ENCODE measurements at regions not wholly inside any gene's neighbourhood (a gene's known extent, or its start where the extent isn't known, plus 50 kb on each side); places are given as distances from the start of the nearest gene placed in this dataset.
"Not testable (repeated sequence)": the region's sequence is repeated elsewhere in the genome, so short reads cannot be mapped to it uniquely, and the experiment has no call there.

GRCh38 chr3:104244680-104245220 lies 1122.0 kb upstream of the ALCAM start:
- Mint-ChIP-seq H3K27me3 (no peaks in the 10 kb centered on the region), H3K4me1 (no peaks in the 10 kb centered on the region), H3K27ac (no peak overlapping the region), H3K9me3 (peaks cover 4% of the 10 kb centered on the region), H3K36me3 (ENCODE audit: low read depth) (no peaks in the 10 kb centered on the region), H3K4me3 (no peak overlapping the region)
- ChIA-PET CTCF (no interaction called here), POLR2A (no interaction called here)
- no peak for DNase-seq

GRCh38 chr3:104245261-104245660 lies 1121.4 kb upstream of the ALCAM start:
- Mint-ChIP-seq H3K4me3 (no peak overlapping the region), H3K9me3 (peaks cover 4% of the 10 kb centered on the region), H3K27ac (no peak overlapping the region), H3K36me3 (ENCODE audit: low read depth) (no peaks in the 10 kb centered on the region), H3K4me1 (no peaks in the 10 kb centered on the region), H3K27me3 (no peaks in the 10 kb centered on the region)
- ChIA-PET CTCF (no interaction called here), POLR2A (no interaction called here)
- DNase-seq, result no peak

GRCh38 chr3:104245981-104246380 lies 1120.7 kb upstream of the ALCAM start:
- H3K4me3 Mint-ChIP-seq, result no peak overlapping the region
- no peaks in the 10 kb centered on the region for H3K4me1 Mint-ChIP-seq
- ChIA-PET CTCF (interaction anchor here (0.6 kb wide), 1 partner anchor 9 kb away, joined by 5 read pairs; no protein-coding TSS in a partner anchor), POLR2A (no interaction called here)
- no peak for DNase-seq
- H3K36me3 Mint-ChIP-seq (ENCODE audit: low read depth), result no peaks in the 10 kb centered on the region
- H3K27ac Mint-ChIP-seq, result no peak overlapping the region
- peaks cover 2% of the 10 kb centered on the region for H3K9me3 Mint-ChIP-seq
- H3K27me3 Mint-ChIP-seq, result no peaks in the 10 kb centered on the region

- H3K4me1 Mint-ChIP-seq, result no peaks in the 10 kb centered on the region
- no peak overlapping the region for H3K4me3 Mint-ChIP-seq
- no peak overlapping the region for H3K27ac Mint-ChIP-seq
- no peaks in the 10 kb centered on the region for H3K36me3 Mint-ChIP-seq (ENCODE audit: low read depth)
- POLR2A ChIA-PET, result no interaction called here
- no peaks in the 10 kb centered on the region for H3K9me3 Mint-ChIP-seq
- DNase-seq, result no peak
- CTCF ChIA-PET, result no interaction called here
- H3K27me3 Mint-ChIP-seq, result no peaks in the 10 kb centered on the region
Observed at GRCh38 chr3:104257486-104257885, 1109.2 kb upstream of the ALCAM start.

- DNase-seq, result no peak
- no peaks in the 10 kb centered on the region for H3K9me3 Mint-ChIP-seq
- H3K4me3 Mint-ChIP-seq, result no peak overlapping the region
- ChIA-PET CTCF (no interaction called here), POLR2A (no interaction called here)
- H3K4me1 Mint-ChIP-seq, result no peaks in the 10 kb centered on the region
- no peak overlapping the region for H3K27ac Mint-ChIP-seq
- H3K27me3 Mint-ChIP-seq, result no peaks in the 10 kb centered on the region
- no peaks in the 10 kb centered on the region for H3K36me3 Mint-ChIP-seq (ENCODE audit: low read depth)
Observed at GRCh38 chr3:104263477-104263876, 1103.2 kb upstream of the ALCAM start.

GRCh38 chr3:104266219-104266618 lies 1100.5 kb upstream of the ALCAM start:
- H3K27ac Mint-ChIP-seq; H3K36me3 Mint-ChIP-seq (ENCODE audit: low read depth); H3K4me1 Mint-ChIP-seq; H3K9me3 Mint-ChIP-seq; H3K4me3 Mint-ChIP-seq; DNase-seq; POLR2A ChIA-PET; H3K27me3 Mint-ChIP-seq; CTCF ChIA-PET: not testable (repeated sequence)

- Mint-ChIP-seq H3K27ac (no peak overlapping the region), H3K27me3 (no peaks in the 10 kb centered on the region), H3K4me1 (no peaks in the 10 kb centered on the region), H3K9me3 (no peaks in the 10 kb centered on the region), H3K36me3 (ENCODE audit: low read depth) (no peaks in the 10 kb centered on the region), H3K4me3 (no peak overlapping the region)
- no peak for DNase-seq
- ChIA-PET CTCF (no interaction called here), POLR2A (no interaction called here)
Observed at GRCh38 chr3:104269771-104270170, 1096.9 kb upstream of the ALCAM start.

- Mint-ChIP-seq H3K36me3 (ENCODE audit: low read depth) (no peaks in the 10 kb centered on the region), H3K27me3 (no peaks in the 10 kb centered on the region), H3K27ac (no peak overlapping the region), H3K9me3 (peaks cover 8% of the 10 kb centered on the region), H3K4me3 (no peak overlapping the region), H3K4me1 (no peaks in the 10 kb centered on the region)
- POLR2A ChIA-PET, result no interaction called here
- no peak for DNase-seq
- CTCF ChIA-PET, result no interaction called here
Observed at GRCh38 chr3:104273046-104273649, 1093.6 kb upstream of the ALCAM start.

GRCh38 chr3:104275199-104275598 lies 1091.5 kb upstream of the ALCAM start:
- Mint-ChIP-seq H3K27me3 (no peaks in the 10 kb centered on the region), H3K27ac (no peak overlapping the region), H3K9me3 (peaks cover 19% of the 10 kb centered on the region), H3K4me3 (no peak overlapping the region), H3K36me3 (ENCODE audit: low read depth) (no peaks in the 10 kb centered on the region), H3K4me1 (peaks cover 6% of the 10 kb centered on the region)
- ChIA-PET POLR2A (no interaction called here), CTCF (no interaction called here)
- DNase-seq, result no peak

- ChIA-PET CTCF (no interaction called here), POLR2A (no interaction called here)
- no peaks in the 10 kb centered on the region for H3K36me3 Mint-ChIP-seq (ENCODE audit: low read depth)
- H3K27ac Mint-ChIP-seq, result peak overlapping the region; percentile 41
- no peaks in the 10 kb centered on the region for H3K27me3 Mint-ChIP-seq
- no peak for DNase-seq
- peaks cover 6% of the 10 kb centered on the region for H3K4me1 Mint-ChIP-seq
- H3K4me3 Mint-ChIP-seq, result no peak overlapping the region
- H3K9me3 Mint-ChIP-seq, result peaks cover 34% of the 10 kb centered on the region
Observed at GRCh38 chr3:104279617-104280016, 1087.1 kb upstream of the ALCAM start.

- Mint-ChIP-seq H3K4me1 (peaks cover 6% of the 10 kb centered on the region), H3K36me3 (ENCODE audit: low read depth) (no peaks in the 10 kb centered on the region), H3K27ac (no peak overlapping the region), H3K4me3 (no peak overlapping the region), H3K9me3 (peaks cover 29% of the 10 kb centered on the region), H3K27me3 (no peaks in the 10 kb centered on the region)
- ChIA-PET POLR2A (no interaction called here), CTCF (no interaction called here)
- no peak for DNase-seq
Observed at GRCh38 chr3:104281713-104282112, 1085.0 kb upstream of the ALCAM start.

GRCh38 chr3:104286645-104287044 lies 1080.1 kb upstream of the ALCAM start:
- CTCF ChIA-PET, result no interaction called here
- H3K9me3 Mint-ChIP-seq, result peaks cover 7% of the 10 kb centered on the region

GRCh38 chr3:104291437-104291851 lies 1075.3 kb upstream of the ALCAM start:
- no peak for DNase-seq
- Mint-ChIP-seq H3K4me3 (peak overlapping the region; percentile 25), H3K27me3 (no peaks in the 10 kb centered on the region), H3K4me1 (peaks cover 12% of the 10 kb centered on the region), H3K27ac (peak overlapping the region; percentile 44), H3K9me3 (peaks cover 3% of the 10 kb centered on the region), H3K36me3 (ENCODE audit: low read depth) (no peaks in the 10 kb centered on the region)
- ChIA-PET POLR2A (no interaction called here), CTCF (no interaction called here)

More at GRCh38 chr3:104286645-104287044, 1080.1 kb upstream of the ALCAM start:
- Mint-ChIP-seq H3K27ac (no peak overlapping the region), H3K4me1 (peaks cover 5% of the 10 kb centered on the region), H3K36me3 (ENCODE audit: low read depth) (no peaks in the 10 kb centered on the region), H3K27me3 (no peaks in the 10 kb centered on the region), H3K4me3 (no peak overlapping the region)
- POLR2A ChIA-PET, result no interaction called here
- no peak for DNase-seq

GRCh38 chr3:104291878-104292277 lies 1074.8 kb upstream of the ALCAM start:
- Mint-ChIP-seq H3K27ac (peak overlapping the region; percentile 44), H3K4me1 (peaks cover 12% of the 10 kb centered on the region), H3K4me3 (peak overlapping the region; percentile 25), H3K27me3 (no peaks in the 10 kb centered on the region), H3K9me3 (peaks cover 3% of the 10 kb centered on the region), H3K36me3 (ENCODE audit: low read depth) (no peaks in the 10 kb centered on the region)
- POLR2A ChIA-PET, result no interaction called here
- CTCF ChIA-PET, result no interaction called here
- no peak for DNase-seq

Data from activated CD4-positive, alpha-beta T cell treated with anti-CD3 and anti-CD28 coated beads, Interleukin-2, amount 10 ng/mL, durations not matched to agents 7 days and 5 days (primary cell).